ENCODE measurements at regions not wholly inside any gene's neighbourhood (a gene's known extent, or its start where the extent isn't known, plus 50 kb on each side); places are given as distances from the start of the nearest gene placed in this dataset.
"Not testable (repeated sequence)": the region's sequence is repeated elsewhere in the genome, so short reads cannot be mapped to it uniquely, and the experiment has no call there.

DNA sequence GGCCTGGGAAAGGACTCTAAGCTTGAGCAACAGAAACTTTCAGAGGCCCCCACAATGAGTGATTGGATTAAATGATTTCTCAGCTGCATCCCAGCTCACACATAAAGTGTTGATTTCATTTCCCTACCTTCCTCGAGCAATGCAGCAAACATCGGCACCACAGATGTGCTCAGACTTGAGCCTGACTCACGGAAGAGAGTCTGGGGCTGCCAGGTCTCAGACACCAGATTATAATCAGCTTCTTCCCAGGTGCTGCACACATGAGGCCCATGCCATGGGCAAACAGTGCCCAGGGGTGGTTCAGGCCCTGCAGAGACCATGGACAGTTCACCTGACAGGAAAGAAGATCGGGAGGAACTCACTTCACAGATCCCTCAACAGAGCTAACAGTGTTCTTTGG, 226.6 kb upstream of the TENM4 start:
- DNase-seq = no peak

DNA sequence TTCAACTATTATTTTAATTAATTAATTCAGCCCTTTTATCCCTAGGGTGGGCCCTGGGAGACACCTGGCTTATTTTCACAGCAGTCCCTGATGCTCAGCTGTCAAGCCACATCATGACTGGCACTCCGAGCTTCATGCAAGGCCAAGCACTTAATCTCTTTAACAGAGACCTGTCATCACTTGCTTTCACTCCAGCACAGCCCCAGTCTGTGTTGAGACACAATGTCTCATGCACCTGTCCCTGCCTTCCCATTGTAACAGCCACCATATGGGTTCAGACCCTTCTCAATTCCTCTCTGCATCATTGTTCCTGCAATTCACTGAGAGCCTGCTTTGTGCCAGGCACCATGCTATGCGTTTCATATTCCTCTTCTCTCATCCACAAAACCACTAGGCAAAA, 222.2 kb upstream of the TENM4 start:
- no peak for DNase-seq

DNA sequence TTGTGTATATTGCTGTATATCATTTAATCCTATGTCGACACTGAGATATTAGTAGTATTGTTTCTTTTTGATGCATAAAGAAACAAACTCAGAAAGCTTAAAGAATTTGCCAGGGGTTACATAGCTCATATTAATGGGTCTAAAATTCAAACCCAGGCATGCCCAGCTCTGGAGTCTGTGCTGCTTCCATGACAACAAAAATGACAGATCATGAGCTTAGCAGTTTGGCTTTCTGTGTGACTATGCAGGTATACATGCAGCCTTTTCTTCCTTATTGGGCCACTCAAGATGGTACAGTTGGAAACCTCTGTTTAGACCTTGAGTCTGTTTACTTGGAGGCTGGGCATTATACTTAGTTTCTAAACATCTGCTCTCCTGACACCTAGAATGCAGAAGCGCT, 220.5 kb upstream of the TENM4 start:
- no peak for DNase-seq

DNA sequence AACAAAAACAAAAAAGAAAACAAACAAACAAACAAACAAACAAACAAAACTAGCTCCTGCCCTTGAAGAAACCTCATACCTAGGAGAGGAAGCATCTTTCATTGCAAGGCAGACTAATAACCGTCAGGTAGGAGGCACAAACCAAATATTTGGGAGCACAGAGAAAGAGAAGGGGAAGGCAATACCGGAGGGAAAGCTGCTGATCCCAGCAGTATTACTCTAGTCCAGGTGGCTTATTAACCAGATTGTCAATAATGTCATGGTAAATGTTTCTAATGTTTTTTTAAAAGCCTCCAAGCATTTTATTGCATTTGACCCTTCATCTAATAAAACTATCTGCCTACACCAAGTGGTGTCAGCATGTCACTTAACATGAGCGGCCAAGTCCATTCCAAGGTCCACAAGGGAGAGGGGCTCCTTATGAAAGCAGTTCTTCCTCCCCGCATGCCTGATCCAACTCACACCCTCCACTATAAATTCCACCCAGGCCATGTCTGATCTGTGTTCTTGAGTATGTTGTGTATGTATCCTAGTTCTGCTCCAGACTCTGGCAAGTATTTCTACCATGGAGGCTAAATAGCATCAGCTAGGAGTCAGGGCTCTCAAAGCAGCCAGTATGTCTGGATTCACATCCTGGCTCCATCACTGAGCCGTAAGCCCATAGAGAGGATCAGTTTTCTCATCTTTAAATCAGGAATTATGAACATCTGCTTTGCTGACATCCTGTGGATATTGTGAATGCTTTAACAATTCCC, 208.1 kb upstream of the TENM4 start:
- no peak for DNase-seq

DNA sequence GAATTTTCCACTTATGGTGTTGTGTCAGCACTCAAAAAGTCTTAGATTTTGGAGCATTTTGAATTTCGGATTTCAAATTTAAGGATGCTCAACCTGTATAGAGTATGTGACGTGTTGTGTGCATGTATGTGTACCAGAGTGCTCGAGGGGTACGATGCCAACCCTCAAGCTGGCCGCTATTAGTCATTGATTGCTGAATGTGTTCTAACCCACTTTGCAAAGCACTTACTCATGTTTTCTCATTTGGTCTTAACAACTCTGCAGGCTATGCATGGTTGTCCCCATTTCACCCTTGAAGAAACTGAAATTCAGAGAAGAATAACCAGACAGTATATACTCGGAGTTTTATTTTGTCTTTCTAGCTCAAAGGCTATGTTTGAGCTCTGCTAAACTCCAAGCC, 196.4 kb upstream of the TENM4 start:
- no peak for DNase-seq

DNA sequence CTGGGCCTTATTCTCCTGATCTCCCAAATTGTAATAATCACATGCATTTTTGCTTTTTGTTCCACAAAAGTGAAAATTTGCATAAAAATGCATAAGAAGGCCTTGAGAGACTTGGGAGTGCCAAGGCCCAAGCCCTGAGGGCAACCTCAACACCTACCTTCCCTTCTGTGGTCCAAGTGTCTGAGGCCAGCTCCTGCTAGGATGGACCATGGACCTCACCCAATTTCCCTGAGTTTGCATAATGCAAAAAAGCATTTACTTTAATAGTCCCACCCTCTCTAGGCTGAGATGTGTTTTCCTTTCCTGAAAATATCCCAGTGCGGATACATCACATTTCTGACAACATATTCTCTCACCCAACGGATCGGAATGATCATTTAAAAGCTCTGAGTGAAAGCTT, 194.1 kb upstream of the TENM4 start:
- DNase-seq = no peak

DNA sequence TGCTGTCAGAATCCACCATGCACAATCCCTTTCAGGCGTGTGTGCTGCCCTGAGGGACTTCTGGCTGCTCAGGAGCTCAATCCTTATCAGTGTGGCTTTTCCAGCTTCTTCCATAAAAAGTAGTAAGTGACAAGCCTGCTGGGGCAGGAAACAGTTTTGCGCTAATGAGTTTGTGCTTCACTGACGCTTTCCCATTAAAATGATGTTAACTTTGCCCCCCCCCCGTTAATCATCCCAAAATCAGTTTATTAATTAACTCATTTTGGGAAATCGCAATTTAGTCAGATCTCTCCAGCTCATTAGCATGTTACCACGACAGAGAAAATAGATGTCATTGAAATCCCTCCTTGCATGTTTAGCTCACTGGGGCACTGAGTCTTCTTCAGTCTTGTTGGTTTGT, 186.5 kb upstream of the TENM4 start:
- DNase-seq = no peak

DNA sequence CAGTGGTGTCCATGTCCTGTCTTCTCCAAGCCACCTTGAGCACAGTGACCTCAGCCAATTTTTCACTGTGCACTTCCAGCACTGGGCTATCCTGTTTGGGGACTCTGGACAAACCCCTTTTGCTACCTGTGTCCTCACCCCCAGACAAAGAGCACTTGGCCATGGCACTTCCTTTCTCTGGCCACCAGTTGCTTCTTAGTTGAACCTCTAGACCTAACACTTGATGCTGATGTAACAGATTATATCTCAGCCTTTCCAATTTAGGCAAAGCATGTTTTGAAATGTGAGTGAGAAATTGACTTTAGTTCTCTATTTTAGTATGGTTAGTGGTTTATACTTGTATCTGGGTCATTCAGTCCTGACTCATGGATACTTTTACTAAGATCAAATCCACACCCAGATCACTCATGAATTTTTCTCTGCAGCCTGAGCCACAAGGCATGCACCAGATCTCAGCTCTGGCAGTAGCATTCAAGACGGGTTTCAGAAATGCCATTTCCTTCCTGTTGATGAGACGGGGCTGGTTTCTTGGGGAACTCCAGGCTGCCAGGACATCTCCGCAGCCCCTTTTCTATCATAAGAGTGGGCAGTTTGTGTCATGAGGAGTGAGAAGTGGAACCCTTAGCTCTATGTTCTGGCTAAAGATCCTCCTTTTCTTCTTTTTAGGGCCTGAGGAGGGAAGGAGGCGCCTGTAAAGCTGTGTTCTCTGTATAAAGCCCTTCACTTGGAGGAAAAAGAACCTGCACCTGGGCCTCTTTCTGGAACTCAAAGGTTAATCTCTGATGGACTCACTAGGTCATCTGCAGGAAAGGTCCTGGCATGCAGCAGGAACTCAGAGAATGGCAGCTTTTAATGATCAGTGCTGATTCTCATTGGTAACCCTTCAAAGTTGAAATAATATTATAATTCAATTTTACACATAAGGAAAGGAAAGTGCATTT, 185.6 kb upstream of the TENM4 start:
- no peak for DNase-seq

DNA sequence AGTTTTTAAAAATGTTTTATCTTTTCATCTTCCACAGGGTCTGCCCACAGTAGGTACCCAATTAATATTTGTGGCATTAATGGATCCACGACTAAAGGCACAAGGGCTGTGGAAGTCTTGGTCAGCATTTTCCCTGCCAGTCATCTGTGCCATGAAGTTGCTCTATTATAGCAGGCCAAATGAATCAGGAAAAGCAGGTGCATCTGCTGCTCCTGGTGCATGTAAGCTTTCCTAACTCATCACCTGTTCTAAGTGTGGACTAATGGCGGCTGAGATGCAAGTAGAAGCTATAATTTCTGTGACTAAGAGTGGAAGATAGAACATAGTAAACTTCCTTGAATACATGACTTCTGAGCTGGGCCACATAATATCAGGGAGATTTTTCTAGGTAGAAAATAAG, 182.5 kb upstream of the TENM4 start:
- no peak for DNase-seq

DNA sequence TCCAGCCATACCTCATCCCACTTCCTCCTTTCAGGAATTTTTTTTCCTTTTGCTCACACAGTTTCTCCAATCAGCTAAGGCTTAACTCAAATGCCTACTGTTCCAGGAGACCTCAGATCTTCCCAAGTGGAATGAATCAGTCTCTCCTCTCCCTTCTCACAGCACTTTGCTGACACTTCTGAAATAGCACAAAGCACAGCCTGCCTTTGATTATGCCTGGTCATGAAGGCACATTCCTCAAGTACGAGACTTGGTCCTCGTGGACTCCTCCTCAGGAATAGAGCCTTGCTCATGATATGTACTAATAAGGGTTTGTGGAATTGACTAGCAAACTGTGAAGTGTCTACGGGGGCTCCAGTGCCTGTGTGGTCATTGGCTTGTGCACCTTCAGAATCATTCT, 176.7 kb upstream of the TENM4 start:
- no peak for DNase-seq

DNA sequence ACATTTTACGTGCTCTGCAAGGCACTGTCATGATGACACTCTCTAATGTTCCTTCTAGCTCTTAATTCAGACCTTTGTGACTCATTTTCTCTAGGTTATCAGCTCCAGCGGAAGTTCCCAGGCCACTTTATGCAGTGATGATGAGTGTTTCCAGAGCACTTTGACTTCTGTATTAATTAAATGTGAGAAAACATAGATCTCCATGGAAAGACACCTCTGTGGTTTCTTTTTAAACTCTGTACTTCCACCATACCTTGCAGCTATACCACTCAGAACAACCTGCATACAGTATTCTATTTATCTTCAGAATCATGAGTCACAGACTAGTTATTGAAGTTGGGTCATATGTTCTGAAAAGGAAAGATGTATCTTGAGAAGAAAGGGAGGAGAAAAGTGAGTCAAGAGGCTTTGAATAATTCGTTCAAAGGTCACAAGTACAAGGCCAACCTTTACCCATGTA, 175.6 kb upstream of the TENM4 start:
- no peak for DNase-seq

DNA sequence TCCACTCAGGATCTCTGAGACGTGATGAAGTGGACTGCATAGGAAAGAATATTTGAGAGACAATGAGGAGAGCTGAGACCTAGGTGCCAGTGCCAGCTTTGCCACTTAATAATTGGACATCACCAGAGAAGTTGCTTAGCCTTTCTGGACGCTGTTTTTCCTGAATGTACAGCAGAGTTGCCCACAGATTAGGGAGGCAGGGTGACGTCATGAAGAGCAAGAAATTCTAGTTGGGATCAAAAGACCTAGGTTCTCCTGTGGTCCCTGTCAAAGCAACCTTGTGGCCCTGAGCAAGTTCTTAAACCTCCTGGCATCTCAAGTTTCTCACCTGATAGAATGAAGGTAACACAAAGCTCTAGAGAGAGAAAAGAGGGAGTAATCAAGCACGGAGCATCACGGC, 174.6 kb upstream of the TENM4 start:
- DNase-seq = no peak

DNA sequence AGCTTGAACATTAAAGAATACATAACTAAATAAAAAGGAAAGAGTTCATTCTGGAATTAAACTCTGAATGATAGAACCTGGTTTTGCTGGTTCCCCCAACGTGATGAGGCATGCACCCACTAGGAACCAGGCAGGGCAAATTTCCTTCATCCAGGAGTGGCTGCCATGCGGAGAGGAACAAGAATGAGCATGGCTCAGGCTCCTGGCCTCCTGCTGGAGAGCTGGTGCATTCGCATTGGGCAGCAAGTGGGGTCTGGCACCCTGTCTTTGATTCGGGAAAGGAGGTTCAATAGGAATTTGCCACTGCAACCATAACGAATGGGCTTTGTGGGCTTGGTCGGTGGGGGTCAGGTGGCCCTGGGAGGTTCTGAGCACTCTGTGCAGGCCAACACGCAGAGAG, 169.8 kb upstream of the TENM4 start:
- DNase-seq = no peak

DNA sequence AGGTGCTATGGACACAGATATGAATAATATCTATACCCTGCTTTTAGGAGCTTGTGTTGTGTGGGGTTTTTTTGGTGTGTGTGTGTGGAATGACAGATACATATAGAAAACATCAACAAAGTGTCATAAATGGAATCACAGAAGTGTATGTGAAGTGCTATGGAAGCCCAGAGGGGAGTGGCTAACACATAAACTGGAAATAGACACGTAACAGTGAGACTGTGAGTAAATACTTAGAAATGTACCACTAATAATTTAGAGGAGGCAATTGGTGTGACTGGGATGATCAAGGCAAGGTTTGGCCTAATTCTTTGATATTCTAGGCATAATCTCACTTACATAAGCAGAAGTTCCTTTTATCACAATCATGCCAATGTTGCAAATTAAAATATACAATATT, 169.3 kb upstream of the TENM4 start:
- DNase-seq = no peak

DNA sequence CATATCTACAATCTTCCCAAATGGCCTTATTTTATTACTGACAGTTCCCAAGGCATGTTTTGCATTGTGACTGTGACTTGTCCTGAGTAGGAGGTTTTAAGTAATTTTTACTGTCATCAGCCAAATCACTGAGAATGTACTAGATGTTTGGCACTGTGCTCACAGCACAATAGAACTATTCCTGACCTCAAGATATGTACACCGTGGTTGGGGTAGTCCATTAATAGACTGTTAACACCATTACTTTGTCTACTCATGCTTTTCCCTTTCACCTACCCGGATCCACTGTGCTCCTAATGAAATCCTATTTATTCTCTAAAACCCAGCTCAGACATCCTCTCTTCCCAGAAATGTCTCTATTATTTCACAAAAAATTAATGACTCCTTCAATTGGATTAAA, 168.7 kb upstream of the TENM4 start:
- DNase-seq = no peak

DNA sequence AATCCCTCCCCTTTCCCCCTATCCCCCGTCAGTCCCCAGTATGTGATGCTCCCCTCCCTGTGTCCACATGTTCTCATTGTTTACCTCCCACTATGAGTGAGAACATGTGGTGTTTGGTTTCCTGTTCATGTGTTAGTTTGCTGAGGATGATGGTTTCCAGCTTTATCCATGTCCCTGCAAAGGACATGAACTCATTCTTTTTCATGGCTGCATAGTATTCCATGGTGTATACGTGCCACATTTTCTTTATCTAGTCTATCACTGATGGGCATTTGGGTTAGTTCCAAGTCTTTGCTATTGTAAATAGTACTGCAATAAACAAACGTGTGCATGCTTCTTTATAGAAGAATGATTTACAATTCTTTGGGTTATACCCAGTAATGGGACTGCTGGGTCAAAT, 165.6 kb upstream of the TENM4 start:
- DNase-seq = not testable (repeated sequence)

DNA sequence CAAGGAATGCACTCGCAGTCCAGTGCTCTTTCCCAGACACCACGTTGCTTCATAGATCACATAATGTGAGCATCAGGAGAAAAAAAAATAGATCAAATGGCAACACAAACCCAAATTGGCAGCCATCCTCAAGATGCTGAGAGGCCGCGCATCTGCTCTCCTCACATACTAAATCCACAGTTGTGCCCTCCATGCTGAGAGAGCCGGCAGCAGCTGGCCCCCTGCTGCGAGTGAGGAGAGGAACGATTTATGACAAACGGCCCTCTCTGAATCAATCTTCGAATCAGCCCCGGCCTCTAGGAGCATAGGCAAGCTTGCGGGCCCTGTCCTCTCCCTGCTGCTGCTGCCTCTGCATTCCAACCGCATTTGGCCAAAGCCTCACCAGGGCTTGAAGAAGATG, 159.9 kb upstream of the TENM4 start:
- no peak for DNase-seq

DNA sequence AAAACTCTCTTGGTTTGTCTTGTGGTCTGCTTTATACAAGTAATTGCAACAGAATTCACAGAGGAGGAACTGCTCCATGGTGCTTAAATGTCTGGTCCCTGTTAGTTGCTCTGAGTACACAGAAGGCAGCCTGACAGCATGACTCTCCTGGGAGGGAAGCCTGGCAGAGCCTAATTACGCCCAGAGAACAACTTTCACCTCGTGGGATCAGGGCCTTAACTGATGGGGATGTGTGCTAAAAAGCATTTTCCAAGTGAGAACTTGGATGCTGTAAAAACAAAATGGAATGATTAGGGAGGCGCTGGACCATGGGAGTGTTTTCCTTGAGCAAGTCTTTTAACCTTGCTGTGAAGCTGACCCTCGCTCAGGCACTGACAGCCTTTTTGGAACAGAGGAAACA, 154.0 kb upstream of the TENM4 start:
- DNase-seq = no peak

DNA sequence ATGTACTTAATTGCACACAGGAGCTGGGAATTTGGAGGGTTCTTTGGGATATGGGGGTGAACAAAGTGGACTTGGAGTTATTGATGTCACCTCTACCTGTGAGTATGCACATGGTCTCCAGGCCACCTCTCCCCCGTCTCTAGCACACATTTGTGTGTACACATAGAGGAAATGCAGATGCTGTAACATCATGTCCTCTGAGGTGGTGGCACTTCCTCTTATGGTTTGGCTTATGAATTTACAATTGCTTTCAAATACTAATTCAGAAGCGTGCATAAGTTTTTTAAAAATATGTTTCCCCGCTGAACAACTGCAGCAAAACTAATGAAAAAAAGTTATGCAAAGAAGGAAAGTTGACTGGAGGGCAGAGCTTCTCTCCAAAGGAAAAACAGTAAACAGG, 152.0 kb upstream of the TENM4 start:
- DNase-seq = no peak

DNA sequence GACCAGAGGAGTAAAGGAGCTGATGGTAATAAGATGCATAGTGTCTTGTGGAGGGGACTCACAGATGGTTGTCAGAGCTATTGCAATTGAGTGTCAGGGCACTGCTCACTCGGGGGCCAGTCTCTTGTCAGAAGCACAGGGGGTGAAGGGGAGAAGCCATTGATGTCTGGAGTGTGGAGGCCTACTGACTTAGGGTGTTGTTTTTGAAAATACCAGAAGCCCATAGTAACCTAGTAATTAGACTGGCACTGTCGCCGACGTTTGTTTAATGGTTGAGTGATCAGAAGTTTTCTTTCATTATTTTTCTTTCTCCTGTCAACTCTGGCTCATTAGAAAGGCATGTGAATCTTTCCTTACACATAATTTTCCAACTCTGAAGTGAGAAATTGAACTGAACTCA, 151.6 kb upstream of the TENM4 start:
- DNase-seq = no peak

DNA sequence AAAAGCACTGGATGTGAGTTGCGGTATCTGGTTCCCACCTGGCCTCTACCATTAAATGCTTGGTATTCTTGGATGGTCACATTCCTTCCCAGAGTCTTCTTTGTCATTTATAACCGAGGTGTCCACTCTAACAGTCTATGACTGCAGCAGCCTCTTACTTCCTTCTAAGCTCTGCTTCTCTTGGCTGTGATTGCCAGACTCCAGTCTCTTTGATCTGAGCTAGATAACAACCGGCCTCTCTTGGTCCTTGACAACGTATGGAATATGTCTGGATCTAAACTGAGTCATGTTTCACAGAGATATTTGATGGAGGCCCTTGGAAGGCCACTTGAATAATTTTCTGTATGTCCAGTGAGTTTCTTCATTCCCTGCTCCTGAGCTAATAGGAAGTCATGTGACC, 141.6 kb upstream of the TENM4 start:
- no peak for DNase-seq

DNA sequence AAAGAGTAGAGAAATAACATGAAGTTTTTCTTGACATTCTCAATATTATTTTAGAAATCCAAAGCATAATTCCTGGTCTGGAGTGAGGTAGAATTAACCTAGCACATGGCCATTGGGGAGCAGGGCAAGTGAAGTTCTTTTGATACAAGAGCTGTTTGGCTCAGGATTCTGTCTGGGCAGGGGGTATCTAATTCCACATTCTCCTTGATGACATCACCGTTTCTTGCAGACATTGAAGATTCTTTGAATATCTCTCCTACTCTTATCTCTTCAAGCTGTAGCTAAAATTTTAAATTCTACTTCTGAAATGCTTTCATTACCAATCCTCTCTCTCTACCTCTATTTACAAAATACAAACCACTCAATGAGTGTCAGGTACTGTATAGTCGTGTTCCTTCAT, 138.2 kb upstream of the TENM4 start:
- DNase-seq = no peak

DNA sequence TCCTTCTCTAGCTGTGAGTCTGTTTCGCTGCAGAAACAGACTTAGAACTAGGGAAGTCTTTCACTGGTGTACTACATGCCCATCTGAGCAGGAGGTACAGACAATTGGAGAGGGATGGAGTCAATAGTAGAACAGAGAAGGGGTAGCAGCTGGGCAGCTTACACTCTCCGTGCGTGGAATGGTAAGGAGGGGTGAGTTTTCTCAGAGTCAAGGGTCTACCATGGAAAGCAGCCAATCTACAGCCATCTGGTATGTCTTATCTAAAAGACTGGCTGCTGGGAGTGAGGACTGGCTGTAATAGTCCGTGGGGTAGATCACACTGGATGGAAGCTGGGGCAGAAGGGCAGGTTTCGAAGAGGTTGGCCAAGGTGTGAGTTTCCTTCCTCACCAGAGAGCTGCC, 137.3 kb upstream of the TENM4 start:
- no peak for DNase-seq

DNA sequence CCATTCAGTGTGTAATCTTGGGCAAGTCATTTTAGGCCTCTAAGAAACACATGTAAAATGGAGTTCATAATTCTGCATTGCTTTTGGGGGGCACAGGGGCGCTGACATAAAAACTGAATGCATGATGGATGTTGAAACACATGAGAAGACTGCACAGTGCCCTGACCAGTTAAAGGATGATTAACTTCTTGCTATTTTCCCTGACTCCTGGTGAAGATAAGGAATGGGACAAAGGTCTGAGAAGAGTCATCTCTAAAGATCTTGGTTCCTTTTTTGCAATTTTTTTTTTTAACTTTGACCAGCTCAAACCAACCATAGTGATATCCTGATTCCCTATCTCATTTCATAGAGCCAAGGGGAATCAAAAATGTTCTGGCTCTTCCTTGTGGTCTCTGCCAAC, 134.9 kb upstream of the TENM4 start:
- no peak for DNase-seq

Data from stimulated activated naive CD4-positive, alpha-beta T cell (primary cell).